ENCODE measurements at regions not wholly inside any gene's neighbourhood (a gene's known extent, or its start where the extent isn't known, plus 50 kb on each side); places are given as distances from the start of the nearest gene placed in this dataset.
"Not testable (repeated sequence)": the region's sequence is repeated elsewhere in the genome, so short reads cannot be mapped to it uniquely, and the experiment has no call there.

GRCh38 chrX:138026211-138026610 lies 460.3 kb downstream of the ZIC3 start:
- DNase-seq: no peak

- no peak for DNase-seq
Measured at GRCh38 chrX:138031715-138032114, 465.8 kb downstream of the ZIC3 start.

- DNase-seq: no peak
Measured at GRCh38 chrX:138034136-138034535, 468.2 kb downstream of the ZIC3 start.

- no peak for DNase-seq
Measured at GRCh38 chrX:138037548-138037947, 471.6 kb downstream of the ZIC3 start.

GRCh38 chrX:138057883-138058282 lies 492.0 kb downstream of the ZIC3 start:
- DNase-seq: no peak

GRCh38 chrX:138058931-138059330 lies 493.0 kb downstream of the ZIC3 start:
- DNase-seq: no peak

GRCh38 chrX:138067415-138067814 lies 501.5 kb downstream of the ZIC3 start:
- DNase-seq: no peak

GRCh38 chrX:138073626-138074025 lies 507.7 kb downstream of the ZIC3 start:
- DNase-seq: no peak

- DNase-seq: no peak
Measured at GRCh38 chrX:138082251-138082650, 516.3 kb downstream of the ZIC3 start.

- DNase-seq: no peak
Measured at GRCh38 chrX:138082896-138083295, 517.0 kb downstream of the ZIC3 start.

- not testable (repeated sequence) for DNase-seq
Measured at GRCh38 chrX:138110910-138111309, 545.0 kb downstream of the ZIC3 start.

- DNase-seq: no peak
Measured at GRCh38 chrX:138127314-138127713, 561.4 kb downstream of the ZIC3 start.

- DNase-seq: peak; percentile 12
Measured at GRCh38 chrX:138128027-138128671, 562.2 kb downstream of the ZIC3 start.

GRCh38 chrX:138150709-138151108 lies 560.8 kb downstream of the FGF13 start:
- DNase-seq: no peak

- DNase-seq: no peak
Measured at GRCh38 chrX:138157850-138158249, 553.7 kb downstream of the FGF13 start.

- DNase-seq: no peak
Measured at GRCh38 chrX:138191998-138192397, 519.5 kb downstream of the FGF13 start.

- DNase-seq: no peak
Measured at GRCh38 chrX:138229718-138230117, 481.8 kb downstream of the FGF13 start.

GRCh38 chrX:138240266-138240665 lies 471.3 kb downstream of the FGF13 start:
- no peak for DNase-seq

- DNase-seq: no peak
Measured at GRCh38 chrX:138254001-138254400, 457.5 kb downstream of the FGF13 start.

GRCh38 chrX:138255373-138255772 lies 456.1 kb downstream of the FGF13 start:
- DNase-seq: no peak

GRCh38 chrX:138264095-138264494 lies 447.4 kb downstream of the FGF13 start:
- not testable (repeated sequence) for DNase-seq

- no peak for DNase-seq
Measured at GRCh38 chrX:138270931-138271330, 440.6 kb downstream of the FGF13 start.

- not testable (repeated sequence) for DNase-seq
Measured at GRCh38 chrX:138282598-138283150, 428.8 kb downstream of the FGF13 start.

GRCh38 chrX:138287205-138287877 lies 424.2 kb downstream of the FGF13 start:
- no peak for DNase-seq

All from central memory CD4-positive, alpha-beta T cell (primary cell).